ENCODE measurements at regions not wholly inside any gene's neighbourhood (a gene's known extent, or its start where the extent isn't known, plus 50 kb on each side); places are given as distances from the start of the nearest gene placed in this dataset.

DNA sequence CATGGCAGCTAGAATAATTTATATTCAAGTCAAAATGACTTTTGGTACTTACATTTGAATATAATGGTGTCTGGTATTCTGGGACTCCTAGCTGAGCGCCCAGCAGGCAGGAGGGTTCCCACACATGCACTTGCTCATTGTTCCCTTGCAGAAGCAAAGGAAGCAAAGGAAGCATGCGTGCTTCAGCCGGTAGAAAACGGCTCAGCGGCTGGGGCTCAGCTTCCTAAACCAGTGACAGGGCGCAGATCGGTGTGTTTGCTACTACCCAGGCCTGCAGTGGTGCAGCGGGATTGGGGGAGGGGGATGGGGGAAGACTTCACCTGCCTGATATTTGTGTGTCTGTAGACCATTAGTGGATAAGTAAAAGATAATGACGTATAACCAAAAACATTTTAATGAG, 978.3 kb upstream of the TENM3 start:
- DNase-seq (ENCODE audit: low read depth, low spot score) (no peak), ATAC-seq (no peak)
- no peak overlapping the region for H3K4me3 ChIP-seq (replicated peaks in 1 of 2; ENCODE audit: low read depth in 1 of 2, low read length in 2 of 2)
- POLR2A ChIA-PET, result no interaction called here
- no peaks in the 10 kb centered on the region for H3K36me3 ChIP-seq (ENCODE audit: control insufficient read depth in 1 of 2, insufficient read depth in 2 of 2, low read length in 2 of 2)
- BruUV-seq (replicated peaks), result no TSS peak
- intact Hi-C loops (cut with micrococcal nuclease), result no loop called here
- no peak overlapping the region for H3K4me2 ChIP-seq (ENCODE audit: low read length)
- no peaks in the 10 kb centered on the region for H3K9me2 ChIP-seq (ENCODE audit: insufficient read depth)
- no peak overlapping the region for H3K9ac ChIP-seq (ENCODE audit: low read length)
- CTCF ChIA-PET, result interaction anchor here (0.9 kb wide), 1 partner anchor 264 kb away, joined by 3 read pairs; no protein-coding TSS in a partner anchor
- H3K27ac ChIP-seq (ENCODE audit: low read depth, low read length), result no peak overlapping the region
- RAD21 ChIA-PET (ENCODE audit: low non-redundant PET in 1 of 2, low total read pairs in 2 of 2, uncharacterized antibody in 2 of 2, unreplicated experiment in 2 of 2), result no interaction called here
- H3K79me2 ChIP-seq (ENCODE audit: insufficient read depth, low read length), result no peaks in the 10 kb centered on the region
- no peak overlapping the region for H2AFZ ChIP-seq (ENCODE audit: low read depth, low read length, poor library complexity, severe bottlenecking)
- TF ChIP-seq, protein P1, sequence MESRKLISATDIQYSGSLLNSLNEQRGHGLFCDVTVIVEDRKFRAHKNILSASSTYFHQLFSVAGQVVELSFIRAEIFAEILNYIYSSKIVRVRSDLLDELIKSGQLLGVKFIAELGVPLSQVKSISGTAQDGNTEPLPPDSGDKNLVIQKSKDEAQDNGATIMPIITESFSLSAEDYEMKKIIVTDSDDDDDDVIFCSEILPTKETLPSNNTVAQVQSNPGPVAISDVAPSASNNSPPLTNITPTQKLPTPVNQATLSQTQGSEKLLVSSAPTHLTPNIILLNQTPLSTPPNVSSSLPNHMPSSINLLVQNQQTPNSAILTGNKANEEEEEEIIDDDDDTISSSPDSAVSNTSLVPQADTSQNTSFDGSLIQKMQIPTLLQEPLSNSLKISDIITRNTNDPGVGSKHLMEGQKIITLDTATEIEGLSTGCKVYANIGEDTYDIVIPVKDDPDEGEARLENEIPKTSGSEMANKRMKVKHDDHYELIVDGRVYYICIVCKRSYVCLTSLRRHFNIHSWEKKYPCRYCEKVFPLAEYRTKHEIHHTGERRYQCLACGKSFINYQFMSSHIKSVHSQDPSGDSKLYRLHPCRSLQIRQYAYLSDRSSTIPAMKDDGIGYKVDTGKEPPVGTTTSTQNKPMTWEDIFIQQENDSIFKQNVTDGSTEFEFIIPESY (IDR thresholded peaks at IDR 0.05; ENCODE audit: extremely low read depth, insufficient replicate concordance, low read length), result no peak
- TF ChIP-seq SRF (IDR thresholded peaks at IDR 0.05; ENCODE audit: low read depth) (no peak), CBX3 (IDR thresholded peaks at IDR 0.05; ENCODE audit: low read depth) (no peak)
- no peaks in the 10 kb centered on the region for H3K4me1 ChIP-seq (ENCODE audit: control insufficient read depth in 1 of 2, insufficient read depth in 2 of 2, low read length in 2 of 2)
- no peaks in the 10 kb centered on the region for H4K20me1 ChIP-seq (ENCODE audit: insufficient read depth)
- H3K9me3 ChIP-seq (ENCODE audit: control insufficient read depth in 1 of 2, insufficient read depth in 1 of 2, low read depth in 1 of 2, low read length in 2 of 2), result no peaks in the 10 kb centered on the region
- no peaks in the 10 kb centered on the region for H3K27me3 ChIP-seq (ENCODE audit: insufficient read depth, low read length)

DNA sequence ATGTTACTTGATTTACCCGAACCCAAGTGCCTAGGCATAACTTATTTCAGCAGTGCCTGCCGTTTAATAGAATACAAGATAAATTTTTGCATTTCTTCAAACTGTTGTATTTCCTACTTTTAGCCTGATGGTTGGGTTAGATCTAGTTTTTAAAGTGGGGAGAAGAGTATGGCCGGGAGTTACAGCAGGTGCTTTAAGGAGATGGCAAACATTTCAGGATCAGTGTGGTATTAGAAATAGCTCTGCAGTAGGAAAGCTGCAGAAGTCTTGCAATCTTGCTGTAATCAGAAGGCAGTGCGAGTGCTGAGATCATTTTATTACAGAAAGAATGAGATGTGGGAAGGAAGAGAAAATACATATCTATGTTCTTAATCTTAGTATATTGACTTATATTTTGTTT, 977.8 kb upstream of the TENM3 start:
- ChIA-PET RAD21 (ENCODE audit: low non-redundant PET in 1 of 2, low total read pairs in 2 of 2, uncharacterized antibody in 2 of 2, unreplicated experiment in 2 of 2) (no interaction called here), POLR2A (no interaction called here), CTCF (interaction anchor here (0.9 kb wide), 1 partner anchor 263 kb away, joined by 3 read pairs; no protein-coding TSS in a partner anchor)
- H3K9me3 ChIP-seq (ENCODE audit: control insufficient read depth in 1 of 2, insufficient read depth in 1 of 2, low read depth in 1 of 2, low read length in 2 of 2), result no peaks in the 10 kb centered on the region
- no peak for TF ChIP-seq TCF7L2 (IDR thresholded peaks at IDR 0.05; ENCODE audit: borderline replicate concordance, extremely low read depth, insufficient read depth, insufficient read length)
- no peak for TF ChIP-seq CEBPB (IDR thresholded peaks at IDR 0.05; ENCODE audit: low read depth)
- TF ChIP-seq, protein P2, sequence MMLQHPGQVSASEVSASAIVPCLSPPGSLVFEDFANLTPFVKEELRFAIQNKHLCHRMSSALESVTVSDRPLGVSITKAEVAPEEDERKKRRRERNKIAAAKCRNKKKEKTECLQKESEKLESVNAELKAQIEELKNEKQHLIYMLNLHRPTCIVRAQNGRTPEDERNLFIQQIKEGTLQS (IDR thresholded peaks at IDR 0.05), result no peak
- TF ChIP-seq ZNF274 (IDR thresholded peaks at IDR 0.05; ENCODE audit: low read depth, low read length), result no peak
- TF ChIP-seq CBX3 (IDR thresholded peaks at IDR 0.05; ENCODE audit: low read depth), result no peak
- TF ChIP-seq, protein P3, sequence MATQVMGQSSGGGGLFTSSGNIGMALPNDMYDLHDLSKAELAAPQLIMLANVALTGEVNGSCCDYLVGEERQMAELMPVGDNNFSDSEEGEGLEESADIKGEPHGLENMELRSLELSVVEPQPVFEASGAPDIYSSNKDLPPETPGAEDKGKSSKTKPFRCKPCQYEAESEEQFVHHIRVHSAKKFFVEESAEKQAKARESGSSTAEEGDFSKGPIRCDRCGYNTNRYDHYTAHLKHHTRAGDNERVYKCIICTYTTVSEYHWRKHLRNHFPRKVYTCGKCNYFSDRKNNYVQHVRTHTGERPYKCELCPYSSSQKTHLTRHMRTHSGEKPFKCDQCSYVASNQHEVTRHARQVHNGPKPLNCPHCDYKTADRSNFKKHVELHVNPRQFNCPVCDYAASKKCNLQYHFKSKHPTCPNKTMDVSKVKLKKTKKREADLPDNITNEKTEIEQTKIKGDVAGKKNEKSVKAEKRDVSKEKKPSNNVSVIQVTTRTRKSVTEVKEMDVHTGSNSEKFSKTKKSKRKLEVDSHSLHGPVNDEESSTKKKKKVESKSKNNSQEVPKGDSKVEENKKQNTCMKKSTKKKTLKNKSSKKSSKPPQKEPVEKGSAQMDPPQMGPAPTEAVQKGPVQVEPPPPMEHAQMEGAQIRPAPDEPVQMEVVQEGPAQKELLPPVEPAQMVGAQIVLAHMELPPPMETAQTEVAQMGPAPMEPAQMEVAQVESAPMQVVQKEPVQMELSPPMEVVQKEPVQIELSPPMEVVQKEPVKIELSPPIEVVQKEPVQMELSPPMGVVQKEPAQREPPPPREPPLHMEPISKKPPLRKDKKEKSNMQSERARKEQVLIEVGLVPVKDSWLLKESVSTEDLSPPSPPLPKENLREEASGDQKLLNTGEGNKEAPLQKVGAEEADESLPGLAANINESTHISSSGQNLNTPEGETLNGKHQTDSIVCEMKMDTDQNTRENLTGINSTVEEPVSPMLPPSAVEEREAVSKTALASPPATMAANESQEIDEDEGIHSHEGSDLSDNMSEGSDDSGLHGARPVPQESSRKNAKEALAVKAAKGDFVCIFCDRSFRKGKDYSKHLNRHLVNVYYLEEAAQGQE (IDR thresholded peaks at IDR 0.05; ENCODE audit: low read depth), result no peak
- no peak for TF ChIP-seq EZH2 (IDR thresholded peaks at IDR 0.05)
- TF ChIP-seq RAD21 (IDR thresholded peaks at IDR 0.05; ENCODE audit: low read depth), result no peak
- no peak for TF ChIP-seq ELF1 (IDR thresholded peaks at IDR 0.05; ENCODE audit: borderline replicate concordance, low read depth)
- TF ChIP-seq, protein P4, sequence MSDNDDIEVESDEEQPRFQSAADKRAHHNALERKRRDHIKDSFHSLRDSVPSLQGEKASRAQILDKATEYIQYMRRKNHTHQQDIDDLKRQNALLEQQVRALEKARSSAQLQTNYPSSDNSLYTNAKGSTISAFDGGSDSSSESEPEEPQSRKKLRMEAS (IDR thresholded peaks at IDR 0.05), result no peak
- TF ChIP-seq ZFX (IDR thresholded peaks at IDR 0.05), result no peak
- no peak overlapping the region for H3K9ac ChIP-seq (ENCODE audit: low read length)
- no peaks in the 10 kb centered on the region for H3K4me1 ChIP-seq (ENCODE audit: control insufficient read depth in 1 of 2, insufficient read depth in 2 of 2, low read length in 2 of 2)
- H3K27ac ChIP-seq (ENCODE audit: low read depth, low read length), result no peak overlapping the region
- intact Hi-C loops (cut with micrococcal nuclease), result no loop called here
- no peaks in the 10 kb centered on the region for H3K36me3 ChIP-seq (ENCODE audit: control insufficient read depth in 1 of 2, insufficient read depth in 2 of 2, low read length in 2 of 2)
- ATAC-seq, result no peak
- no peak overlapping the region for H2AFZ ChIP-seq (ENCODE audit: low read depth, low read length, poor library complexity, severe bottlenecking)
- BruUV-seq (replicated peaks), result no TSS peak
- H3K27me3 ChIP-seq (ENCODE audit: insufficient read depth, low read length), result no peaks in the 10 kb centered on the region
- no peak overlapping the region for H3K4me2 ChIP-seq (ENCODE audit: low read length)
- no peaks in the 10 kb centered on the region for H4K20me1 ChIP-seq (ENCODE audit: insufficient read depth)
- no peaks in the 10 kb centered on the region for H3K79me2 ChIP-seq (ENCODE audit: insufficient read depth, low read length)
- no peak for DNase-seq (ENCODE audit: low read depth, low spot score)
- H3K4me3 ChIP-seq (replicated peaks in 1 of 2; ENCODE audit: low read depth in 1 of 2, low read length in 2 of 2), result no peak overlapping the region
- H3K9me2 ChIP-seq (ENCODE audit: insufficient read depth), result no peaks in the 10 kb centered on the region

Measured in HCT116 (cell line).